ENCODE measurements at regions not wholly inside any gene's neighbourhood (a gene's known extent, or its start where the extent isn't known, plus 50 kb on each side); places are given as distances from the start of the nearest gene placed in this dataset.

- Histone ChIP-seq H3K4me3 (ENCODE audit: low read depth, low read length) (no peak overlapping the region), H3K36me3 (no peaks in the 10 kb centered on the region), H3K27me3 (ENCODE audit: insufficient read depth, low read depth, severe bottlenecking) (no peaks in the 10 kb centered on the region), H3K27ac (no peak overlapping the region), H3K9me3 (ENCODE audit: severe bottlenecking) (no peaks in the 10 kb centered on the region)
- no peak for TF ChIP-seq CTCF (IDR thresholded peaks at IDR 0.05; ENCODE audit: low read depth, low read length)
- DNase-seq, result no peak
Measured at GRCh38 chr12:73506611-73507010, 1031.0 kb upstream of the ATXN7L3B start.

GRCh38 chr12:73514672-73515071 is 1023.0 kb upstream of the ATXN7L3B start:
- Histone ChIP-seq H3K9me3 (ENCODE audit: severe bottlenecking) (no peaks in the 10 kb centered on the region), H3K27me3 (ENCODE audit: insufficient read depth, low read depth, severe bottlenecking) (no peaks in the 10 kb centered on the region), H3K4me3 (ENCODE audit: low read depth, low read length) (no peak overlapping the region), H3K36me3 (no peaks in the 10 kb centered on the region), H3K27ac (no peak overlapping the region)
- DNase-seq, result no peak
- peak; percentile 13; the same call in 1 of the 2 replicates for TF ChIP-seq CTCF (IDR thresholded peaks at IDR 0.05; ENCODE audit: low read depth, low read length)

GRCh38 chr12:73517859-73518258 is 1019.8 kb upstream of the ATXN7L3B start:
- DNase-seq, result no peak
- no peaks in the 10 kb centered on the region for H3K36me3 ChIP-seq
- TF ChIP-seq CTCF (IDR thresholded peaks at IDR 0.05; ENCODE audit: low read depth, low read length), result no peak

GRCh38 chr12:73529231-73529630 is 1008.4 kb upstream of the ATXN7L3B start:
- H3K9me3 ChIP-seq (ENCODE audit: severe bottlenecking), result no peaks in the 10 kb centered on the region
- no peaks in the 10 kb centered on the region for H3K27me3 ChIP-seq (ENCODE audit: insufficient read depth, low read depth, severe bottlenecking)
- H3K36me3 ChIP-seq, result no peaks in the 10 kb centered on the region
- H3K27ac ChIP-seq, result no peak overlapping the region
- TF ChIP-seq CTCF (IDR thresholded peaks at IDR 0.05; ENCODE audit: low read depth, low read length), result no peak
- no peak overlapping the region for H3K4me3 ChIP-seq (ENCODE audit: low read depth, low read length)
- no peak for DNase-seq

More at GRCh38 chr12:73517859-73518258, 1019.8 kb upstream of the ATXN7L3B start:
- Histone ChIP-seq H3K27me3 (ENCODE audit: insufficient read depth, low read depth, severe bottlenecking) (no peaks in the 10 kb centered on the region), H3K27ac (no peak overlapping the region), H3K9me3 (ENCODE audit: severe bottlenecking) (no peaks in the 10 kb centered on the region), H3K4me3 (ENCODE audit: low read depth, low read length) (no peak overlapping the region)

- no peak for DNase-seq
- TF ChIP-seq CTCF (IDR thresholded peaks at IDR 0.05; ENCODE audit: low read depth, low read length), result no peak
- no peak overlapping the region for H3K27ac ChIP-seq
- no peak overlapping the region for H3K4me3 ChIP-seq (ENCODE audit: low read depth, low read length)
- no peaks in the 10 kb centered on the region for H3K9me3 ChIP-seq (ENCODE audit: severe bottlenecking)
- H3K27me3 ChIP-seq (ENCODE audit: insufficient read depth, low read depth, severe bottlenecking), result no peaks in the 10 kb centered on the region
- H3K36me3 ChIP-seq, result no peaks in the 10 kb centered on the region
Measured at GRCh38 chr12:73529954-73530353, 1007.7 kb upstream of the ATXN7L3B start.

- H3K27ac ChIP-seq, result no peak overlapping the region
- H3K36me3 ChIP-seq, result no peaks in the 10 kb centered on the region
- H3K27me3 ChIP-seq (ENCODE audit: insufficient read depth, low read depth, severe bottlenecking), result no peaks in the 10 kb centered on the region
- no peak overlapping the region for H3K4me3 ChIP-seq (ENCODE audit: low read depth, low read length)
- no peak for DNase-seq
- no peak for TF ChIP-seq CTCF (IDR thresholded peaks at IDR 0.05; ENCODE audit: low read depth, low read length)
- H3K9me3 ChIP-seq (ENCODE audit: severe bottlenecking), result no peaks in the 10 kb centered on the region
Measured at GRCh38 chr12:73531752-73532151, 1005.9 kb upstream of the ATXN7L3B start.

Data from WERI-Rb-1 (cell line).